ENCODE measurements at regions not wholly inside any gene's neighbourhood (a gene's known extent, or its start where the extent isn't known, plus 50 kb on each side); places are given as distances from the start of the nearest gene placed in this dataset.

GRCh38 chr17:68804777-68805520 is 150.2 kb downstream of the ABCA8 start:
- TF ChIP-seq POLR2A (IDR thresholded peaks at IDR 0.05), result no peak
- no peak for TF ChIP-seq CTCF (IDR thresholded peaks at IDR 0.05)

Measured in adrenal gland (tissue), 5 donors.